GM12878 (cell line): ENCODE measurements at regions not wholly inside any gene's neighbourhood (a gene's known extent, or its start where the extent isn't known, plus 50 kb on each side); places are given as distances from the start of the nearest gene placed in this dataset.

Experiments
- ATAC-seq: fragments of 200-7000 bp; cut with Tn5 transposase; 3 replicates; pipeline ENCODE4 v1.9.1; 2020; ENCODE audit warnings: mild to moderate bottlenecking, moderate library complexity
- BruUV-seq: library from RNA; stranded (reverse); fragments of 400-500 nt; replicated peaks from 2 replicates; lab custom pipeline; 2021; lab: Mats Ljungman, UMichigan
- CTCF ChIA-PET: fragments of 300-600 bp; sonication (Branson Sonifier 250); formaldehyde crosslinking; extraction: SDS; loops from one replicate; lab custom pipeline; 2021; ENCODE audit warnings: inconsistent platforms; lab: Yijun Ruan, JAX
- POLR2A ChIA-PET: fragments of 350-600 bp; formaldehyde crosslinking; extraction: SDS; loops from one replicate; lab custom pipeline; 2021; ENCODE audit warnings: inconsistent platforms; lab: Charles Lee
- RAD21 ChIA-PET: fragments of 300-600 bp; sonication (Branson Sonifier 250); formaldehyde crosslinking; loops from one replicate; lab custom pipeline; 2023; ENCODE audit warnings: antibody characterized with exemption; ENCODE audit not compliant: unreplicated experiment; lab: Charles Lee
- SMC1A ChIA-PET: fragments of 300-600 bp; sonication (Branson Sonifier 250); formaldehyde crosslinking; loops from one replicate; lab custom pipeline; 2023; ENCODE audit not compliant: unreplicated experiment, uncharacterized antibody; lab: Charles Lee
- DNase-seq: peaks from one replicate; pipeline ENCODE4 v3.0.0-alpha.2; 2011; ENCODE audit warnings: low read depth, low spot score
- FAIRE-seq: peaks from 3 replicates; lab custom pipeline; 2011; peaks lifted over from hg19 to GRCh38; lab: Jason Lieb, UNC
- H2AFZ ChIP-seq: 2 replicates; pipeline ENCODE4 v1.6.0; 2011; ENCODE audit warnings: low read depth, low read length, control low read depth; ENCODE audit not compliant: control insufficient read depth
- H3K27ac ChIP-seq: 2 replicates; pipeline ENCODE4 v1.5.1; 2011; ENCODE audit warnings: control low read depth; ENCODE audit not compliant: control insufficient read depth, insufficient read depth
- H3K27me3 ChIP-seq, 2 experiments: replicated peaks in 1 of 2; 2 replicates each; pipeline versions ENCODE4 v1.6.0 to v1.6.1; 2011; ENCODE audit warnings: low read length in 1 of 2; ENCODE audit not compliant: control insufficient read depth in 2 of 2, insufficient read depth in 2 of 2
- H3K36me3 ChIP-seq, 2 experiments: 2 replicates each; pipeline ENCODE4 v1.5.1; 2011; ENCODE audit warnings: low read length in 1 of 2; ENCODE audit not compliant: control insufficient read depth in 2 of 2, insufficient read depth in 2 of 2
- H3K4me1 ChIP-seq: 2 replicates; pipeline ENCODE4 v1.6.1; 2011; ENCODE audit warnings: mild to moderate bottlenecking, low read length, moderate library complexity, mixed read lengths; ENCODE audit not compliant: control insufficient read depth, insufficient read depth
- H3K4me2 ChIP-seq: 2 replicates; pipeline ENCODE4 v1.6.0; 2011; ENCODE audit warnings: control low read depth; ENCODE audit not compliant: control insufficient read depth, insufficient read depth
- H3K4me3 ChIP-seq: fragments of 200-600 bp; sonication (generic); 2 replicates; pipeline ENCODE4 v1.5.1; 2016
- H3K79me2 ChIP-seq: 2 replicates; pipeline ENCODE4 v1.6.0; 2011; ENCODE audit warnings: low read length; ENCODE audit not compliant: control insufficient read depth, insufficient read depth
- H3K9ac ChIP-seq: 2 replicates; pipeline ENCODE4 v1.8.0; 2011; ENCODE audit warnings: low read length, control low read depth, mixed read lengths; ENCODE audit not compliant: control insufficient read depth, insufficient read depth
- H3K9me3 ChIP-seq: replicated peaks from 3 replicates; pipeline ENCODE4 v1.5.1; 2011; ENCODE audit warnings: mild to moderate bottlenecking, low read length; ENCODE audit not compliant: control insufficient read depth, insufficient read depth
- H4K20me1 ChIP-seq: 2 replicates; pipeline ENCODE4 v1.6.0; 2011; ENCODE audit not compliant: control insufficient read depth, insufficient read depth
- ATF3 ChIP-seq: IDR thresholded peaks from 2 replicates; pipeline ENCODE4 v1.6.1; 2011; ENCODE audit warnings: low read depth, mild to moderate bottlenecking, low read length, moderate library complexity, borderline replicate concordance; ENCODE audit errors: extremely low read depth
- BACH1 ChIP-seq: fragments of 450-650 bp; IDR thresholded peaks from 2 replicates; pipeline ENCODE4 v1.6.1; 2017; ENCODE audit warnings: mild to moderate bottlenecking, borderline replicate concordance
- BHLHE40 ChIP-seq, 2 experiments: fragments of 450-650 bp in 1 of 2; IDR thresholded peaks; 2 replicates each; pipeline ENCODE4 v1.6.1; 2011 to 2017; ENCODE audit warnings: low read depth in 2 of 2, borderline replicate concordance in 1 of 2, improper control_type of control experiment in 1 of 2, low read length in 1 of 2, mild to moderate bottlenecking in 1 of 2
- BMI1 ChIP-seq: fragments of 450-650 bp; IDR thresholded peaks from 2 replicates; pipeline ENCODE4 v1.6.1; 2016; ENCODE audit warnings: mild to moderate bottlenecking, moderate library complexity, borderline replicate concordance
- BRCA1 ChIP-seq: IDR thresholded peaks from 2 replicates; pipeline ENCODE4 v1.6.1; 2011; ENCODE audit warnings: low read depth, low read length, improper control_type of control experiment
- CHD1 ChIP-seq: IDR thresholded peaks from 2 replicates; pipeline ENCODE4 v1.6.1; 2012; ENCODE audit warnings: low read depth, low read length, improper control_type of control experiment
- E4F1 ChIP-seq: fragments of 450-650 bp; IDR thresholded peaks from 2 replicates; pipeline ENCODE4 v1.6.1; 2018; ENCODE audit warnings: borderline replicate concordance, mild to moderate bottlenecking; ENCODE audit not compliant: partially characterized antibody
- MEF2B ChIP-seq: fragments of 450-650 bp; IDR thresholded peaks from 2 replicates; pipeline ENCODE4 v1.6.1; 2018; ENCODE audit warnings: mild to moderate bottlenecking, moderate library complexity; ENCODE audit not compliant: partially characterized antibody, poor library complexity, severe bottlenecking
- MLLT1 ChIP-seq: fragments of 450-650 bp; IDR thresholded peaks from 2 replicates; pipeline ENCODE4 v1.6.1; 2016; ENCODE audit warnings: mild to moderate bottlenecking
- MXI1 ChIP-seq: fragments of 150-350 bp; IDR thresholded peaks from 2 replicates; pipeline ENCODE4 v1.6.1; 2011; ENCODE audit warnings: low read depth, mild to moderate bottlenecking, inconsistent platforms, low read length, improper control_type of control experiment
- NBN ChIP-seq: fragments of 450-650 bp; IDR thresholded peaks from 2 replicates; pipeline ENCODE4 v1.6.1; 2016
- RELB ChIP-seq: fragments of 450-650 bp; IDR thresholded peaks from 2 replicates; pipeline ENCODE4 v1.6.1; 2017; ENCODE audit warnings: low read depth, mild to moderate bottlenecking, moderate library complexity
- RFX5 ChIP-seq: IDR thresholded peaks from 2 replicates; pipeline ENCODE4 v1.6.1; 2011; ENCODE audit warnings: low read depth, low read length, improper control_type of control experiment
- TBL1XR1 ChIP-seq: IDR thresholded peaks from 2 replicates; pipeline ENCODE4 v1.6.1; 2012; ENCODE audit warnings: low read depth, low read length, improper control_type of control experiment
- ZBTB11 ChIP-seq: fragments of 450-650 bp; formaldehyde crosslinking; IDR thresholded peaks from 2 replicates; pipeline ENCODE4 v1.5.0; 2022; ENCODE audit warnings: mild to moderate bottlenecking, missing genetic modification characterization
- ZNF217 ChIP-seq: fragments of 450-650 bp; IDR thresholded peaks from 2 replicates; pipeline ENCODE4 v1.6.1; 2017; ENCODE audit warnings: antibody characterized with exemption, mild to moderate bottlenecking
- WGBS: methylation state at CpG from one replicate; pipeline ENCODE4 v1.1.6; 2016; ENCODE audit warnings: low lambda C conversion rate; ENCODE audit not compliant: insufficient replicate concordance, insufficient coverage; ENCODE audit errors: missing lambda C conversion rate; 5-methylcytosine and 5-hydroxymethylcytosine counted together
- in situ Hi-C: fragments of 300-500 bp; cut with MboI; formaldehyde crosslinking; loops from 9 replicates; pipeline ENCODE4 v1.14.3; 2018; ENCODE audit warnings: mixed read lengths
- intact Hi-C: fragments of 100-400 bp; cut with micrococcal nuclease; formaldehyde crosslinking; loops from one replicate; pipeline ENCODE4 v1.14.2; 2022; ENCODE audit not compliant: unreplicated experiment

- Histone ChIP-seq H3K27me3 (no peaks in the 10 kb centered on the region), H3K9me3 (no peaks in the 10 kb centered on the region), H3K9ac (no peak overlapping the region), H3K79me2 (no peaks in the 10 kb centered on the region), H2AFZ (no peak overlapping the region), H3K4me1 (no peaks in the 10 kb centered on the region), H3K4me2 (no peak overlapping the region), H3K27ac (no peak overlapping the region), H3K36me3 (no peaks in the 10 kb centered on the region), H4K20me1 (no peaks in the 10 kb centered on the region), H3K4me3 (no peak overlapping the region)
- 0% methylated on average over 2 of the region's 2 CpGs for WGBS
- CTCF ChIA-PET, result no interaction called here
- POLR2A ChIA-PET, result no interaction called here
- FAIRE-seq (no peak), ATAC-seq (no peak), DNase-seq (no peak)
- no TSS peak for BruUV-seq
- in situ Hi-C loops, result no loop called here
- RAD21 ChIA-PET, result no interaction called here
- intact Hi-C loops, result no loop called here
- SMC1A ChIA-PET, result no interaction called here
- TF ChIP-seq ZBTB11 (CRISPR knock-in tag), result no peak
- TF ChIP-seq BRCA1, result no peak
- TF ChIP-seq ZNF217, result no peak
- no peak for TF ChIP-seq MLLT1
- TF ChIP-seq MXI1, result no peak
- no peak for TF ChIP-seq TBL1XR1
- TF ChIP-seq NBN, result no peak
- no peak for TF ChIP-seq RELB
- no peak for TF ChIP-seq BACH1
- no peak for TF ChIP-seq E4F1
- no peak for TF ChIP-seq BMI1
- TF ChIP-seq CHD1, result no peak
- no peak for TF ChIP-seq BHLHE40 (IDR thresholded peaks at IDR 0.05; ENCODE audit: borderline replicate concordance in 1 of 2, low read depth in 2 of 2, low read length in 1 of 2)
- no peak for TF ChIP-seq ATF3
- no peak for TF ChIP-seq RFX5
- TF ChIP-seq MEF2B, result no peak
These were observed 811.9 kb upstream of the PCDH7 start for GRCh38 chr4:29908276-29908675.
